Left ventricle myocardium inferior (tissue), 1 donor: ENCODE measurements at regions not wholly inside any gene's neighbourhood (a gene's known extent, or its start where the extent isn't known, plus 50 kb on each side); places are given as distances from the start of the nearest gene placed in this dataset.

ENCODE experiments used
- DNase-seq: peaks from one replicate; pipeline ENCODE4 v3.0.0-alpha.2; 2020
- H3K27ac ChIP-seq: fragments of 200-600 bp; replicated peaks from 2 replicates; pipeline ENCODE4 v1.8.0; 2021
- H3K27me3 ChIP-seq: fragments of 200-600 bp; 2 replicates; pipeline ENCODE4 v1.8.0; 2021; ENCODE audit warnings: low read depth
- H3K36me3 ChIP-seq: fragments of 200-600 bp; 2 replicates; pipeline ENCODE4 v1.8.0; 2021
- H3K4me1 ChIP-seq: fragments of 200-600 bp; 2 replicates; pipeline ENCODE4 v1.8.0; 2021
- H3K4me3 ChIP-seq: fragments of 200-600 bp; 2 replicates; pipeline ENCODE4 v1.8.0; 2021; ENCODE audit warnings: mild to moderate bottlenecking, moderate library complexity
- H3K9me3 ChIP-seq: fragments of 200-600 bp; replicated peaks from 2 replicates; pipeline ENCODE4 v1.8.0; 2021
- CTCF ChIP-seq: fragments of 200-600 bp; IDR thresholded peaks from 2 replicates; pipeline ENCODE4 v1.8.0; 2021; ENCODE audit warnings: antibody characterized with exemption, mild to moderate bottlenecking, borderline replicate concordance
- intact Hi-C: fragments of 100-400 bp; cut with micrococcal nuclease; formaldehyde crosslinking; loops from one replicate; pipeline ENCODE4 v1.11.0; 2022
- donor health status: DM: no; HTN: yes; CAD: no; lungs with severe emphysema.

- Histone ChIP-seq H3K36me3 (no peaks in the 10 kb centered on the region), H3K9me3 (no peaks in the 10 kb centered on the region), H3K27me3 (peaks cover 11% of the 10 kb centered on the region), H3K4me3 (no peak overlapping the region), H3K4me1 (peaks cover 2% of the 10 kb centered on the region), H3K27ac (no peak overlapping the region)
- no peak for DNase-seq
- intact Hi-C loops = no loop called here
- TF ChIP-seq CTCF = peak; percentile 42
Observed at GRCh38 chr16:65704866-65705265, 583.0 kb upstream of the CDH11 start.

GRCh38 chr16:65702707-65703402 lies 581.0 kb upstream of the CDH11 start:
- no peak for DNase-seq
- Histone ChIP-seq H3K4me1 (no peaks in the 10 kb centered on the region), H3K4me3 (no peak overlapping the region), H3K9me3 (no peaks in the 10 kb centered on the region), H3K36me3 (no peaks in the 10 kb centered on the region), H3K27me3 (peaks cover 28% of the 10 kb centered on the region), H3K27ac (no peak overlapping the region)
- TF ChIP-seq CTCF = no peak
- intact Hi-C loops = no loop called here

- no peak for DNase-seq
- Histone ChIP-seq H3K36me3 (no peaks in the 10 kb centered on the region), H3K27ac (no peak overlapping the region), H3K4me3 (no peak overlapping the region), H3K27me3 (peaks cover 29% of the 10 kb centered on the region), H3K4me1 (no peaks in the 10 kb centered on the region), H3K9me3 (no peaks in the 10 kb centered on the region)
- TF ChIP-seq CTCF = no peak
- intact Hi-C loops = no loop called here
Observed at GRCh38 chr16:65700596-65700995, 578.7 kb upstream of the CDH11 start.

- Histone ChIP-seq H3K9me3 (no peaks in the 10 kb centered on the region), H3K27me3 (peaks cover 29% of the 10 kb centered on the region), H3K36me3 (no peaks in the 10 kb centered on the region), H3K4me1 (no peaks in the 10 kb centered on the region), H3K4me3 (no peak overlapping the region), H3K27ac (no peak overlapping the region)
- intact Hi-C loops = no loop called here
- no peak for DNase-seq
- TF ChIP-seq CTCF = no peak
Observed at GRCh38 chr16:65698791-65699321, 577.0 kb upstream of the CDH11 start.

GRCh38 chr16:65697521-65697920 lies 575.7 kb upstream of the CDH11 start:
- Histone ChIP-seq H3K9me3 (no peaks in the 10 kb centered on the region), H3K4me3 (no peak overlapping the region), H3K4me1 (no peaks in the 10 kb centered on the region), H3K27me3 (peaks cover 29% of the 10 kb centered on the region), H3K27ac (no peak overlapping the region), H3K36me3 (no peaks in the 10 kb centered on the region)
- no peak for DNase-seq
- intact Hi-C loops = no loop called here
- TF ChIP-seq CTCF = no peak
